GM19463 (cell line): ENCODE measurements at regions not wholly inside any gene's neighbourhood (a gene's known extent, or its start where the extent isn't known, plus 50 kb on each side); places are given as distances from the start of the nearest gene placed in this dataset.
A peak's percentile ranks its signal among the peaks of the same experiment; 100 is the strongest.

Experiments used
- ATAC-seq: cut with Tn5 transposase; IDR thresholded peaks from one replicate; pipeline ENCODE4 v1.9.1; 2021; ENCODE audit warnings: mild to moderate bottlenecking, moderate library complexity; ENCODE audit not compliant: unreplicated experiment

- ATAC-seq: peak; percentile 78
Measured at GRCh38 chr9:19946441-19947109, 157.7 kb upstream of the SLC24A2 start.

GRCh38 chr9:19941874-19942273 lies 153.0 kb upstream of the SLC24A2 start:
- no peak for ATAC-seq

GRCh38 chr9:19940811-19941535 lies 152.1 kb upstream of the SLC24A2 start:
- ATAC-seq: no peak

- no peak for ATAC-seq
Measured at GRCh38 chr9:19939734-19940278, 151.0 kb upstream of the SLC24A2 start.

- no peak for ATAC-seq
Measured at GRCh38 chr9:19938990-19939733, 150.3 kb upstream of the SLC24A2 start.

- no peak for ATAC-seq
Measured at GRCh38 chr9:19937121-19937520, 148.3 kb upstream of the SLC24A2 start.

- no peak for ATAC-seq
Measured at GRCh38 chr9:19936598-19936997, 147.8 kb upstream of the SLC24A2 start.

GRCh38 chr9:19935422-19935821 lies 146.6 kb upstream of the SLC24A2 start:
- no peak for ATAC-seq

GRCh38 chr9:19934301-19934871 lies 145.5 kb upstream of the SLC24A2 start:
- ATAC-seq: no peak

GRCh38 chr9:19931098-19931890 lies 142.5 kb upstream of the SLC24A2 start:
- no peak for ATAC-seq

GRCh38 chr9:19927560-19927959 lies 138.7 kb upstream of the SLC24A2 start:
- ATAC-seq: no peak

- ATAC-seq: no peak
Measured at GRCh38 chr9:19926774-19927173, 137.9 kb upstream of the SLC24A2 start.

- ATAC-seq: peak; percentile 89
Measured at GRCh38 chr9:19925674-19926503, 137.1 kb upstream of the SLC24A2 start.

- ATAC-seq: no peak
Measured at GRCh38 chr9:19924080-19924479, 135.2 kb upstream of the SLC24A2 start.

GRCh38 chr9:19922476-19923118 lies 133.8 kb upstream of the SLC24A2 start:
- no peak for ATAC-seq

- ATAC-seq: no peak
Measured at GRCh38 chr9:19920401-19920800, 131.6 kb upstream of the SLC24A2 start.

GRCh38 chr9:19918630-19919029 lies 129.8 kb upstream of the SLC24A2 start:
- ATAC-seq: no peak

- no peak for ATAC-seq
Measured at GRCh38 chr9:19914044-19914443, 125.2 kb upstream of the SLC24A2 start.

- ATAC-seq: no peak
Measured at GRCh38 chr9:19913151-19913550, 124.3 kb upstream of the SLC24A2 start.
